NOMO-1 (cell line): ENCODE measurements at regions not wholly inside any gene's neighbourhood (a gene's known extent, or its start where the extent isn't known, plus 50 kb on each side); places are given as distances from the start of the nearest gene placed in this dataset.

Experiments used
- DNase-seq, 2 experiments: peaks; one replicate each; lab custom pipeline; 2025; ENCODE audit not compliant: unreplicated experiment in 2 of 2; lab: John Stamatoyannopoulos, UW

DNA sequence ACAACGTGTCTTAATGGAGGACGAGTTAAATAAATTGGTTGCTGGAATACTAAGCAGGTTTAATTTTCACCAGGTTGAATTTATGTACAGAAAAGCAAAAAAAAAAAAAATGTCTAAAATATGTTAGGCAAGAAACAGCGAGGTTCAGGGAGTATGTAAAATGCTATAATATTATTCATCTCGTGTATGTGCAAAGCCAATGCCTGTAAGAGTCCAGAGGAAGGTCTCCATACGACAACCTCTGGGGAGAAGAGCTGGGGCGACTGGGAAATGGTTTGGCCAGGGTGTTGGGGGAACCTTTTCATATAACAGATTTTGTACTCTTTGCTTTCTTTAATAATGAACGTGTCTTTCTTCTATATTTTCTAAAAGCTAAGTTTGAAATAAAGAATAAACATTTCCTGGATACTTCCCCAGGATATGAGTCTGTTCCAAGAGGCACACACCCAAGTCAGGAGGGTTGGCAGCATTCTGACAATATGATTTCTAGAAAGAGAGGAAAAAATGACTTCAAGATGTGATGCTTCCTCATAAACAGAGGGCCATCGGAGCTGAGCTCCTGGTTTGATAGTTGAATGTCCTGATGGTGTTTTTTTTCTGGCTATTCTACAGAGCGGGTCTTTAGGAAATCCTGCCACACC, 208.6 kb upstream of the MGMT start:
- no peak for DNase-seq

GRCh38 chr10:129259128-129259815, 207.8 kb upstream of the MGMT start:
- DNase-seq, result no peak

DNA sequence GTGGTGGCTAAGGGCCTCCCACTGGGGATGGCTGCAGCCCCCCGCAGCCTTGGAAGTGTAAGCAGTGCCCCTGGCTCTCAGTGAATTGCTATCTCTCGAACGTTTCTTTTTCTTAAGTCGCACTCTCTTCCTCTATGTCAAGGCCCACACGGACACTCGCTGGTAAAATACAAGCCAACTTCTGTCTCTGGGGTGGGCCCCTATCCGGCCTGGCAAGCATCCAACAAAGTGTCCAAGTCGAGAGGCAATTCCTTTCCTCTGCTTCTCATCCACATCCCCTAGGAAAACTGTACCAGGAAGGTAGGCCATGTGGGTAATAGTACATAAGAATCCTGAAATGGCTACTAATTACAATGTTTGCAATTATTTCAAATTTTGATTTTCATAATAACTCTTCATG, 194.9 kb upstream of the MGMT start:
- DNase-seq, result no peak

DNA sequence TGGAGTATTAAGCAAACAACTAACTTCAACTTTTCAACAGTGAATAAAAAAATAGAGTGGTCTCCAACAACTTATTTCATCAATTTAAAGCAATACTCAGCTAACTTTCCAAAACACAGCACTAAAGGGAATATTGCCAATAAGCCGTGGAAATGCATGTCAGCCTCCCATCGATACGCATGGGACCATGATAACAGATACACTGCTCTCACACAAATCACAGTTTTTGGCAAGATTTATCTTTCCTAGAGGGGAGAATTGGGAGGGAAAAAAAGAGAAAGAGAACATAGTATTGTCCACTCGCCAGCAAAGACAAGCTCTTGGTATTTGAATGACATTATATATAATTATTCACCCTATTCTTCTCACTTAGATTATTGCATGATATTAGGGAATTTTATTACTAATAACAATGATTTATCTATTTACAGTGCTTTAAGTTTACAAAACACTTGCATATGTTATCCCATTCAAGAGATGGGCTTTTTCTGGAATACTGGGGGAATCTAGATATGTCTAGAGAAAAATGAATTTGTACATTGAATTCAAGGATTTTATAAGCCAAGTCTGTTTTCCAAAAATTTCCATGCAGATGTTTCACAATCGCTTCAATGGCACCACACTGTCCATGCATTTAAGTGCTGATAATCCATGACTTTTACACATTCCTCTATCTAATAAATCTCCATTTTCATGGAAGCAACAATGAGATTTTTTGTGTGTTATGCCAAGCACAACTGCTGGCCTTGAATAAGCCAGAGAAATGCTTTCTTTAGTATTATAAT, 194.0 kb upstream of the MGMT start:
- no peak for DNase-seq

GRCh38 chr10:129273860-129274259, 193.2 kb upstream of the MGMT start:
- no peak for DNase-seq

DNA sequence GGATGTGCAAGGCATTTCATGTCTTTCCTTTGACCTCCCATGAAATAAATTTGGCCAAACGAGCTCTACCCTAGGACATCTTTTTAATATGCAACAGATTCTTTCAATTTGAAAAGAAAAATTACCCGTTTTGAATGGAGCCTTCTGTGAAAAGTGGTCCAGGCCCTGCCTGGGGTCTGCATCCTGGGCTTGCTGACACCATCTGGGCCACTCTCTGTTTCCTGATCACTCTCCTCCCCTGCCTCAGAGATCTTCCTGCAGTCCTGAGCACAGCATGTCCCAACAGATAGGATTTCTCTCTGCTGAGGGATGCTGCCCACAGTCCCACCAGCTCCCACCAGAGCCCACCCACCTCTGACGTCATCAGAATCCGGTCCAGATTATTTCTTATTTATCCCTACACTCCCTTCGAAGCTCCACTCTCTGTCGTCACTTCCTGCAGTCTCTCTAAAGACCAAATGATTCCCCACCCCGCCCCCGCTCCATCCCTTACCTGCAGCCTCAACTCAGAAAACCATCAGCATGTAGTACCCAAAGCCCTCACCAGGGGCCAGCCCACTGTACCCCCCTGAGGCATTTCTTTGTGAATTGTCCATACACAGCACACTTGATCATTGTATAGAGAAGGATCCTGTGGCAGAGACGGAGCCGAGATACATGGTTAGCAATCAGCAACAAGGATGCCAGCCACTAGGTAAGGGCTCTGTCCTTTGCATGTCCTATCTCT, 192.1 kb upstream of the MGMT start:
- DNase-seq, result no peak

DNA sequence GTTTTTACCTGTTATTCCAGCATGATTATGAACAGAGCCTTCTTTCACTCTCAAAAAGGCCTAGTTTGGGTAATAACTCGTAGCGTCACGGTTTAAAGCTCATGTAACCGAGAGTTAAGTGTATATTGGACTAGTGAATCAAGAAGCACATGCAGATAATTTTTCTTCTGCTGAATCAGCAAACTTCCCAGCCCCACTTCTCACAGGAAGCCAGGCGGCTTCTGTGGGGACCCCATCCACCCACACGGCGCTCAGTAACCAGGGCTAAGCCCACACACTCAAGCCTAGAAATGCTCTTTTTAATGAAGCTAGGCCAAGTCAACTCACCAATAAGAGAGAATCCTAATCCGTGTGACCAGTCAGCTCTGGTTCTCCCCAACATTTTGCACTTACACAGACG, 191.2 kb upstream of the MGMT start:
- no peak for DNase-seq

DNA sequence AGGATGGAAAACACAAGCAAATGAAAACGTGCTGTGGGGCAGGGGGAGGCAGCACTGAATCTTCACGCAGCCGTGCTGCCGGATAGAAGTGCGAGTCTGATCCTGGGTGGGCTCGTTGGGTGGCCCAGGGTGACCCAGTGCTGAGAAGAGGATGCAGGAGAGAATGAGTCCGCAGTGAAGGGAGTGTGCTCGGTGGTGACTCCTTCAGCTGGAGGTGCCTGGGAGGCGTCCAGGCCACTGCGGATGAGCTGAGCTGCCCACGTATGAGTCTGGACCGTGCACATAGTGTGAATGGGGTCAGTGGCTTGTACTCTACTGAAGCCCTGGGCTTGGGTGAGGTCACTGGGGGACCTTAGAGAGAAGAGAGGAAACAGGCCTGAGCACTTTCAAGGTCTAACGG, 190.0 kb upstream of the MGMT start:
- no peak for DNase-seq

GRCh38 chr10:129277841-129278240, 189.2 kb upstream of the MGMT start:
- DNase-seq, result no peak

GRCh38 chr10:129278686-129279085, 188.4 kb upstream of the MGMT start:
- no peak for DNase-seq

DNA sequence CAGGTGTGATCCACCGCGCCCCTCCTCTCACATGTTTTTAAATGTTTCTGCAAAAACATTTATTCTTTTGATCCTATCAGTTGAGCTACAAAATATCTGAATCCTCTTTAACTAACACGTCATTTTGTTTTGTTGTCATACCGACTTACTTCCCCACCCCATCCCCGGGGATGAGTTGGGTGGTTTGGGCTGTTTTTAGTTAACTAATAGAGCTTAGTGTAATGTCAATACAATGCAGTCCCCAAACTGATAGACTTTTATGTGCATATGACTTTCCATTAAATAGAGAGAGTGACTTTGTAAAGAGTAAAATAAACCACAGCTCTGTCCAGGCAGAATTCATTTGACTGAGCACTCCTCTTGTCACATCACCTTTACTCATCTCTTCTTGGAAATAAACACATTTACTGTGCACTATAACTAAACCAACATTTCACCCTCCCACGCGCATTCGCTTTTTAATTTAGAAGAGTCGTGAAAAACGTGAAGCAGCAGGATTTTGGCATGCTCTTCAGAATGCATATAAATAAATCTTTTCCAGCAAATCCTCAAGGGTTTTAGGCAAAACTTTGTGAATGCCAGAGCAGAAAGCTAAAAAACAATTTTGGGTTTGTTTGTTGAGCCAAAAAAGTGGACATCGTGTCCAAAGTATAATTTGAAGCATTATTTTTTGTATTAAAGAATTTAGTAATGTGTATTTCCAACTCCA, 187.4 kb upstream of the MGMT start:
- DNase-seq, result no peak

DNA sequence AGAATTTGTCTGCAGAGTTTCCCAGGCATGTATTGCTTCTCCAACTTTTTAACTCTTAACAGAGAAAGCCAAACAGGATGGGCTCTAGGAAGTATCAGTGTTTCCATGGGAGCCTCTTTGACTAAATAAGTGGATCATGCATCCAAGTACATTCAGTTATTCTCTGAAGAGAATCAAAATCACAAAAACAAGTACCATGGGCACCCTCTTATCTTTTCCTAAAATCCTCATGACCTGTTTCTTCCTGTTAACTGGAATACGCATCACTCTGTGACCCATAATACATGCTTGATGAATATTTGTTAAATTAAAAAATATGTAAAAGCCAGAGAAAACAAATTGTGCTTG, 186.9 kb upstream of the MGMT start:
- DNase-seq, result no peak

GRCh38 chr10:129280908-129281586, 186.0 kb upstream of the MGMT start:
- no peak for DNase-seq

- DNase-seq, result no peak
Observed at GRCh38 chr10:129285459-129285858, 181.6 kb upstream of the MGMT start.

- DNase-seq, result no peak
Observed at GRCh38 chr10:129288999-129289584, 177.9 kb upstream of the MGMT start.

GRCh38 chr10:129293991-129294700, 172.9 kb upstream of the MGMT start:
- no peak for DNase-seq

GRCh38 chr10:129294944-129295343, 172.1 kb upstream of the MGMT start:
- no peak for DNase-seq

GRCh38 chr10:129305046-129305445, 162.0 kb upstream of the MGMT start:
- no peak for DNase-seq

DNA sequence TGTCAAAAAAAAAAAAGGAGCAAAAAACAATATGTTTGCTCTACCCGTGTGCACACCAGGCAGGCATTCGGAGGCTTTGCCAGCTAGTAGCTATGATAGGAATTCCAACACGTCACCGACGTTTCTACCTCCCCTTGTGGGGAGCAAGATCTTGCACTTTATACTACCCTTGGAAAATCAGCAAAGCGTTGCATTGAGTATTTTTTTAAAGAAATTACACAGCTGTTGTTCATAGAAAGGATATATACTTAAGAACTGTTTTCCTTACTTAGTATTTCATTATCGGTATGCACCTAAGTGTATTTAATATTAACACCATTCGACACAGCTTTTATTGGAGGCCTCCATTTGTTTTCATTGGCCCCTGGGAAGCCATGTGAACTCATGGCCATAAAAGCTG, 159.9 kb upstream of the MGMT start:
- no peak for DNase-seq
